ENCODE measurements at regions not wholly inside any gene's neighbourhood (a gene's known extent, or its start where the extent isn't known, plus 50 kb on each side); places are given as distances from the start of the nearest gene placed in this dataset.

GRCh38 chr17:64786337-64786736 is 124.2 kb upstream of the SMURF2 start:
- TF ChIP-seq, protein P1, sequence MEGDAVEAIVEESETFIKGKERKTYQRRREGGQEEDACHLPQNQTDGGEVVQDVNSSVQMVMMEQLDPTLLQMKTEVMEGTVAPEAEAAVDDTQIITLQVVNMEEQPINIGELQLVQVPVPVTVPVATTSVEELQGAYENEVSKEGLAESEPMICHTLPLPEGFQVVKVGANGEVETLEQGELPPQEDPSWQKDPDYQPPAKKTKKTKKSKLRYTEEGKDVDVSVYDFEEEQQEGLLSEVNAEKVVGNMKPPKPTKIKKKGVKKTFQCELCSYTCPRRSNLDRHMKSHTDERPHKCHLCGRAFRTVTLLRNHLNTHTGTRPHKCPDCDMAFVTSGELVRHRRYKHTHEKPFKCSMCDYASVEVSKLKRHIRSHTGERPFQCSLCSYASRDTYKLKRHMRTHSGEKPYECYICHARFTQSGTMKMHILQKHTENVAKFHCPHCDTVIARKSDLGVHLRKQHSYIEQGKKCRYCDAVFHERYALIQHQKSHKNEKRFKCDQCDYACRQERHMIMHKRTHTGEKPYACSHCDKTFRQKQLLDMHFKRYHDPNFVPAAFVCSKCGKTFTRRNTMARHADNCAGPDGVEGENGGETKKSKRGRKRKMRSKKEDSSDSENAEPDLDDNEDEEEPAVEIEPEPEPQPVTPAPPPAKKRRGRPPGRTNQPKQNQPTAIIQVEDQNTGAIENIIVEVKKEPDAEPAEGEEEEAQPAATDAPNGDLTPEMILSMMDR (IDR thresholded peaks at IDR 0.05; ENCODE audit: borderline replicate concordance, extremely low read depth, low read length, poor library complexity, severe bottlenecking) = no peak
- TF ChIP-seq EZH2 (IDR thresholded peaks at IDR 0.05; ENCODE audit: borderline replicate concordance, low read depth, low read length, severe bottlenecking) = no peak
- Histone ChIP-seq H3K79me2 (ENCODE audit: insufficient read depth, low read length) (no peaks in the 10 kb centered on the region), H3K27ac (ENCODE audit: low read length) (no peak overlapping the region), H3K4me1 (ENCODE audit: insufficient read depth, low read length) (peaks cover 4% of the 10 kb centered on the region; the same call in 1 of the 2 replicates), H3K4me2 (ENCODE audit: insufficient read depth, low read length) (no peak overlapping the region), H3K36me3 (ENCODE audit: insufficient read depth, low read length) (peaks cover 30% of the 10 kb centered on the region), H3K4me3 (ENCODE audit: low read depth in 1 of 2, low read length in 2 of 2) (no peak overlapping the region), H3K9ac (ENCODE audit: low read depth, low read length) (no peak overlapping the region), H3K9me3 (ENCODE audit: insufficient read depth, low read length, severe bottlenecking) (no peaks in the 10 kb centered on the region), H2AFZ (ENCODE audit: low read depth, low read length) (no peak overlapping the region), H3K27me3 (ENCODE audit: insufficient read depth, low read length, poor library complexity) (no peaks in the 10 kb centered on the region), H4K20me1 (ENCODE audit: insufficient read depth, low read length) (no peaks in the 10 kb centered on the region)
- DNase-seq = no peak
- no peak for ATAC-seq (ENCODE audit: insufficient read depth, low read depth)

DNA sequence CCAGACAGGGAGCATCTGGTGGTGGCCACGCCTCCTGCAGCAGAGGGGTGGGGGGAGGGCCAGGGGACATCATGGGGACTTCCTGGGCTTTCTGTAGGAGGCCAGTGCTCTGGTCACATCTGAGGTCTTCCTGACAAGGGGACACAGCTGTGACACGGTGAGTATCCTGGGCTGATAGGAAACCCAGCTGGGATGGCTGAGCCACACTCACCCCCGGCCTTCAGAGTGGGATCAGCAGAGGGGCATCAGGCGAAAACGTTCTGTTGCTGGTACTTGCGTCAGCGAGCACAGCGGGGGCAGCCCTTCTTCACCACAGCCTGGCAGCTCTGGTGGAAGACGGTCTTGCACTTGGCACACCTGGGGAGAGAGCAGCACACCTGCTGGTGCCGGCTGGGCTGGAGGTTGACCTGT is 122.9 kb upstream of the SMURF2 start:
- H4K20me1 ChIP-seq (ENCODE audit: insufficient read depth, low read length) = no peaks in the 10 kb centered on the region
- H3K4me1 ChIP-seq (ENCODE audit: insufficient read depth, low read length) = peaks cover 13% of the 10 kb centered on the region
- TF ChIP-seq EZH2 (IDR thresholded peaks at IDR 0.05; ENCODE audit: borderline replicate concordance, low read depth, low read length, severe bottlenecking) = no peak
- TF ChIP-seq, protein P1 (IDR thresholded peaks at IDR 0.05; ENCODE audit: borderline replicate concordance, extremely low read depth, low read length, poor library complexity, severe bottlenecking) = no peak
- no peak overlapping the region for H3K4me2 ChIP-seq (ENCODE audit: insufficient read depth, low read length)
- no peaks in the 10 kb centered on the region for H3K9me3 ChIP-seq (ENCODE audit: insufficient read depth, low read length, severe bottlenecking)
- DNase-seq (no peak), ATAC-seq (ENCODE audit: insufficient read depth, low read depth) (no peak)
- H3K4me3 ChIP-seq (ENCODE audit: low read depth in 1 of 2, low read length in 2 of 2) = no peak overlapping the region
- no peaks in the 10 kb centered on the region for H3K27me3 ChIP-seq (ENCODE audit: insufficient read depth, low read length, poor library complexity)
- H3K9ac ChIP-seq (ENCODE audit: low read depth, low read length) = no peak overlapping the region
- peaks cover 27% of the 10 kb centered on the region for H3K36me3 ChIP-seq (ENCODE audit: insufficient read depth, low read length)
- no peaks in the 10 kb centered on the region for H3K79me2 ChIP-seq (ENCODE audit: insufficient read depth, low read length)
- no peak overlapping the region for H3K27ac ChIP-seq (ENCODE audit: low read length)
- no peak overlapping the region for H2AFZ ChIP-seq (ENCODE audit: low read depth, low read length)

DNA sequence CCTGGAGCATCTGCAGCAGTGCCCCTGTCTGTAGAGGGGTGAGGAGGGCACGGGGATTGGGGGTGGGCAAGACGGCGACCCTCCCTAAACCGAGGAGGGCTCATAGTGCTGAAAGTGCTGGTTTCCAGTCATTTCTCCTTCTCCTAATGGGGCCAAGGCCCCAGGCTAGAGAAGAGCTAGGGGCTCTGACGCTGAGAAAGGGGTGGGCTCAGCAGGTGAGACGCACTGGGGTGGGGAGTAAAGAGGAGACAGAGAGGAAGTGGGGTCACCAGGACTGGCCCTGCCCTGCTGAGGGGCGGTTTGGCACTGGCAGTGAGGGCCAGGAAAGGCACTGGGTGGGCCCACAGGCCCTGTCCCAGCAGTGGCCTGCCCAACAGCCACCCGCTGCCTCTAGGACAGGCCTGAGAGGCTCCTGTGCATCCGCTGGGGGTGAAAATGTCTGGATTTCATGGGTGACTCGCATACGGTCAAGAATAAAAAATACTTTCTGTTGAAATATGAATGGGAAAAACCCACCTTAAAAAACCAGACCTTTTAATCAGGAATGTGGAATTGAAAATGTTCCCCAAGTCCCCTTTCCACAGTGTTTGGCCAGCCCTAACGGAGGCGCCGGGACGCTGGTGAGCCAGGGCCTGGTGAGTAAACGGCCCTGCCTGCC is 122.4 kb upstream of the SMURF2 start:
- H3K36me3 ChIP-seq (ENCODE audit: insufficient read depth, low read length) = peaks cover 27% of the 10 kb centered on the region
- peaks cover 13% of the 10 kb centered on the region for H3K4me1 ChIP-seq (ENCODE audit: insufficient read depth, low read length)
- H2AFZ ChIP-seq (ENCODE audit: low read depth, low read length) = no peak overlapping the region
- H3K4me3 ChIP-seq (ENCODE audit: low read depth in 1 of 2, low read length in 2 of 2) = no peak overlapping the region
- no peaks in the 10 kb centered on the region for H3K9me3 ChIP-seq (ENCODE audit: insufficient read depth, low read length, severe bottlenecking)
- H3K27me3 ChIP-seq (ENCODE audit: insufficient read depth, low read length, poor library complexity) = no peaks in the 10 kb centered on the region
- TF ChIP-seq, protein P1 (IDR thresholded peaks at IDR 0.05; ENCODE audit: borderline replicate concordance, extremely low read depth, low read length, poor library complexity, severe bottlenecking) = no peak
- TF ChIP-seq EZH2 (IDR thresholded peaks at IDR 0.05; ENCODE audit: borderline replicate concordance, low read depth, low read length, severe bottlenecking) = no peak
- DNase-seq = no peak
- H4K20me1 ChIP-seq (ENCODE audit: insufficient read depth, low read length) = no peaks in the 10 kb centered on the region
- no peaks in the 10 kb centered on the region for H3K79me2 ChIP-seq (ENCODE audit: insufficient read depth, low read length)
- no peak overlapping the region for H3K27ac ChIP-seq (ENCODE audit: low read length)
- ATAC-seq (ENCODE audit: insufficient read depth, low read depth) = no peak
- no peak overlapping the region for H3K9ac ChIP-seq (ENCODE audit: low read depth, low read length)
- H3K4me2 ChIP-seq (ENCODE audit: insufficient read depth, low read length) = no peak overlapping the region
